ENCODE measurements at regions not wholly inside any gene's neighbourhood (a gene's known extent, or its start where the extent isn't known, plus 50 kb on each side); places are given as distances from the start of the nearest gene placed in this dataset.

DNA sequence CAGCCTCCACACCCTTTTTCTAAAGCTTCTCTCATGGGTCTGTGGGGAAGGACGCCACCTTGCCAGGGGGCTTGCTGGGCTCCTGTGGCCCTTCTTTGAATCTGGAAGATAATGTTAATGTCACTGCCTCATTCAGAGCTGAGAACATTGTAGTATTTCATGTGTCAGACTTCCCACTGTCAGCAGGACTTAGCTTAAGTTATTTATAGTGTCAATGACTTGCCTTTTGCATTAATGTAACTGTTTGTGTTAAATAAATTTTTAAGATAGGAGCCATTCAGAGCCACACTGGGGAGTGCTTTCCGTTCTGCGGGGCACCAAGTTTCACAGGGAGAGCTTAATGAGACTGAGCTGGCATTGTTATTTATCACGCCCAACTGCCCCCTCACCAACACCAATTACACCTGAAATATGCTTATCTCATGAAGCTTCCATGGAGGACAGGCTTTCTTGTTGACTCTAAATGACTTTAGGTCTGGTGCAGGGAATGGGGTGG, 226.9 kb upstream of the UBL3 start:
- ATAC-seq, result no peak
- no peak overlapping the region for H2AFZ ChIP-seq
- H3K27ac ChIP-seq (ENCODE audit: low read depth), result no peak overlapping the region
- H3K36me3 ChIP-seq (ENCODE audit: insufficient read depth), result no peaks in the 10 kb centered on the region
- no peak overlapping the region for H3K27ac Mint-ChIP-seq
- no peaks in the 10 kb centered on the region for H3F3A ChIP-seq (replicated peaks; ENCODE audit: low read depth)
- no peak overlapping the region for H3K4me3 Mint-ChIP-seq
- peaks cover 7% of the 10 kb centered on the region; the same call in 1 of the 2 replicates for H3K9me2 ChIP-seq (ENCODE audit: insufficient read depth)
- H4K20me1 ChIP-seq (replicated peaks; ENCODE audit: insufficient read depth), result no peaks in the 10 kb centered on the region
- H3K9me3 Mint-ChIP-seq, result peaks cover 20% of the 10 kb centered on the region
- H3K4me2 ChIP-seq, result no peak overlapping the region
- H3K4me1 ChIP-seq (ENCODE audit: insufficient read depth), result peaks cover 5% of the 10 kb centered on the region; the same call in 1 of the 2 replicates
- peaks cover 19% of the 10 kb centered on the region for H3K4me1 Mint-ChIP-seq
- no peak overlapping the region for H3K4me3 ChIP-seq
- TF ChIP-seq EZH2 (IDR thresholded peaks at IDR 0.05; ENCODE audit: low read depth, unreplicated experiment), result no peak
- TF ChIP-seq ZNF462 (CRISPR knock-in tag; IDR thresholded peaks at IDR 0.05), result no peak
- TF ChIP-seq, protein P1, sequence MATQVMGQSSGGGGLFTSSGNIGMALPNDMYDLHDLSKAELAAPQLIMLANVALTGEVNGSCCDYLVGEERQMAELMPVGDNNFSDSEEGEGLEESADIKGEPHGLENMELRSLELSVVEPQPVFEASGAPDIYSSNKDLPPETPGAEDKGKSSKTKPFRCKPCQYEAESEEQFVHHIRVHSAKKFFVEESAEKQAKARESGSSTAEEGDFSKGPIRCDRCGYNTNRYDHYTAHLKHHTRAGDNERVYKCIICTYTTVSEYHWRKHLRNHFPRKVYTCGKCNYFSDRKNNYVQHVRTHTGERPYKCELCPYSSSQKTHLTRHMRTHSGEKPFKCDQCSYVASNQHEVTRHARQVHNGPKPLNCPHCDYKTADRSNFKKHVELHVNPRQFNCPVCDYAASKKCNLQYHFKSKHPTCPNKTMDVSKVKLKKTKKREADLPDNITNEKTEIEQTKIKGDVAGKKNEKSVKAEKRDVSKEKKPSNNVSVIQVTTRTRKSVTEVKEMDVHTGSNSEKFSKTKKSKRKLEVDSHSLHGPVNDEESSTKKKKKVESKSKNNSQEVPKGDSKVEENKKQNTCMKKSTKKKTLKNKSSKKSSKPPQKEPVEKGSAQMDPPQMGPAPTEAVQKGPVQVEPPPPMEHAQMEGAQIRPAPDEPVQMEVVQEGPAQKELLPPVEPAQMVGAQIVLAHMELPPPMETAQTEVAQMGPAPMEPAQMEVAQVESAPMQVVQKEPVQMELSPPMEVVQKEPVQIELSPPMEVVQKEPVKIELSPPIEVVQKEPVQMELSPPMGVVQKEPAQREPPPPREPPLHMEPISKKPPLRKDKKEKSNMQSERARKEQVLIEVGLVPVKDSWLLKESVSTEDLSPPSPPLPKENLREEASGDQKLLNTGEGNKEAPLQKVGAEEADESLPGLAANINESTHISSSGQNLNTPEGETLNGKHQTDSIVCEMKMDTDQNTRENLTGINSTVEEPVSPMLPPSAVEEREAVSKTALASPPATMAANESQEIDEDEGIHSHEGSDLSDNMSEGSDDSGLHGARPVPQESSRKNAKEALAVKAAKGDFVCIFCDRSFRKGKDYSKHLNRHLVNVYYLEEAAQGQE (IDR thresholded peaks at IDR 0.05; ENCODE audit: unreplicated experiment), result no peak
- TF ChIP-seq JUNB (IDR thresholded peaks at IDR 0.05; ENCODE audit: unreplicated experiment), result no peak
- no peak for TF ChIP-seq ETS1 (IDR thresholded peaks at IDR 0.05)
- no peak for TF ChIP-seq ZNF114 (CRISPR knock-in tag; IDR thresholded peaks at IDR 0.05)
- peaks cover 12% of the 10 kb centered on the region for H3K36me3 Mint-ChIP-seq (ENCODE audit: low read depth)
- no peak for DNase-seq (ENCODE audit: low spot score)
- H3K79me2 ChIP-seq (replicated peaks; ENCODE audit: insufficient read depth), result no peaks in the 10 kb centered on the region
- peaks cover 3% of the 10 kb centered on the region for H3K27me3 Mint-ChIP-seq (ENCODE audit: insufficient read depth, low read depth, poor library complexity)
- no peaks in the 10 kb centered on the region for H3K27me3 ChIP-seq (ENCODE audit: insufficient read depth)

Measured in GM23338 (cell line).